Lower lobe of right lung (tissue), 2 donors: ENCODE measurements at regions not wholly inside any gene's neighbourhood (a gene's known extent, or its start where the extent isn't known, plus 50 kb on each side); places are given as distances from the start of the nearest gene placed in this dataset.

Experiments
- ATAC-seq, 2 donors: fragments of 200-7000 bp; cut with Tn5 transposase; one replicate each; pipeline ENCODE4 v1.9.1; 2020 to 2022; ENCODE audit warnings: mild to moderate bottlenecking in 2 of 2, moderate library complexity in 2 of 2
- DNase-seq: peaks from one replicate; pipeline ENCODE4 v3.0.0-alpha.2; 2020
- H3K27ac ChIP-seq: fragments of 200-600 bp; one replicate; pipeline ENCODE4 v1.8.0; 2022
- H3K27me3 ChIP-seq: fragments of 200-600 bp; one replicate; pipeline ENCODE4 v1.8.0; 2022; ENCODE audit warnings: low read depth
- H3K36me3 ChIP-seq: fragments of 200-600 bp; one replicate; pipeline ENCODE4 v1.8.0; 2022; ENCODE audit warnings: mild to moderate bottlenecking
- H3K4me1 ChIP-seq: fragments of 200-600 bp; one replicate; pipeline ENCODE4 v1.8.0; 2022
- H3K4me3 ChIP-seq: fragments of 200-600 bp; one replicate; pipeline ENCODE4 v1.8.0; 2022; ENCODE audit warnings: mild to moderate bottlenecking
- H3K9me3 ChIP-seq: fragments of 200-600 bp; one replicate; pipeline ENCODE4 v1.8.0; 2022
- intact Hi-C: fragments of 100-400 bp; cut with DNase I; formaldehyde crosslinking; loops from one replicate; pipeline ENCODE4 v1.11.0; 2022
- TF ChIP-seq, protein P1 (sequence below): fragments of 200-600 bp; IDR thresholded peaks from one replicate; pipeline ENCODE4 v1.8.0; 2022; ENCODE audit warnings: antibody characterized with exemption, mild to moderate bottlenecking
- donor health status: DM: no; HTN: yes; CAD: no; lungs with severe emphysema.

DNA sequence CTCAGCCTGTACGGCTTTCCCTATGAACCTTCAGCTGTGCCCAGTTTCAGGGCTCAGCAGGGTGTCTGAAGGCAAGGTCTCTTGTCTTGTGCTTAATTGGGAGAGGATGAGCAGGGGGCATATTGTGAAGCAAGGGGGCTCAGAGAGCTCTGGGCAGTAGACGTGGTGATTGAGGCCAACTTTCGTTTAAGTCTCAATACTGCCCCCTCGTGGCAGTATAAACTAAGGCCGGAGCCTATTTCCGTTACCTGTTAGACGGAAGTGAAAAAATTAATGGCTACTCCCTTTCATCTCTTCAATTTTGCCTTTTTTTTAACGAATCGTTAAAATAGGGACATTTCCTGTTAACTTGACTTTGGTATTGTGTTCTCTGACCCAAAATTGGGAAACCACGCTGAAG, 193.4 kb downstream of the TDRD15 start:
- H3K27ac ChIP-seq = no peak overlapping the region
- H3K27me3 ChIP-seq = no peaks in the 10 kb centered on the region
- TF ChIP-seq, protein P1, sequence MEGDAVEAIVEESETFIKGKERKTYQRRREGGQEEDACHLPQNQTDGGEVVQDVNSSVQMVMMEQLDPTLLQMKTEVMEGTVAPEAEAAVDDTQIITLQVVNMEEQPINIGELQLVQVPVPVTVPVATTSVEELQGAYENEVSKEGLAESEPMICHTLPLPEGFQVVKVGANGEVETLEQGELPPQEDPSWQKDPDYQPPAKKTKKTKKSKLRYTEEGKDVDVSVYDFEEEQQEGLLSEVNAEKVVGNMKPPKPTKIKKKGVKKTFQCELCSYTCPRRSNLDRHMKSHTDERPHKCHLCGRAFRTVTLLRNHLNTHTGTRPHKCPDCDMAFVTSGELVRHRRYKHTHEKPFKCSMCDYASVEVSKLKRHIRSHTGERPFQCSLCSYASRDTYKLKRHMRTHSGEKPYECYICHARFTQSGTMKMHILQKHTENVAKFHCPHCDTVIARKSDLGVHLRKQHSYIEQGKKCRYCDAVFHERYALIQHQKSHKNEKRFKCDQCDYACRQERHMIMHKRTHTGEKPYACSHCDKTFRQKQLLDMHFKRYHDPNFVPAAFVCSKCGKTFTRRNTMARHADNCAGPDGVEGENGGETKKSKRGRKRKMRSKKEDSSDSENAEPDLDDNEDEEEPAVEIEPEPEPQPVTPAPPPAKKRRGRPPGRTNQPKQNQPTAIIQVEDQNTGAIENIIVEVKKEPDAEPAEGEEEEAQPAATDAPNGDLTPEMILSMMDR = peak; percentile 72
- intact Hi-C loops = no loop called here
- ATAC-seq (peak; percentile 66 to 74), DNase-seq (peak; percentile 48)
- H3K4me1 ChIP-seq = no peaks in the 10 kb centered on the region
- H3K4me3 ChIP-seq = no peak overlapping the region
- H3K36me3 ChIP-seq = no peaks in the 10 kb centered on the region
- no peaks in the 10 kb centered on the region for H3K9me3 ChIP-seq

DNA sequence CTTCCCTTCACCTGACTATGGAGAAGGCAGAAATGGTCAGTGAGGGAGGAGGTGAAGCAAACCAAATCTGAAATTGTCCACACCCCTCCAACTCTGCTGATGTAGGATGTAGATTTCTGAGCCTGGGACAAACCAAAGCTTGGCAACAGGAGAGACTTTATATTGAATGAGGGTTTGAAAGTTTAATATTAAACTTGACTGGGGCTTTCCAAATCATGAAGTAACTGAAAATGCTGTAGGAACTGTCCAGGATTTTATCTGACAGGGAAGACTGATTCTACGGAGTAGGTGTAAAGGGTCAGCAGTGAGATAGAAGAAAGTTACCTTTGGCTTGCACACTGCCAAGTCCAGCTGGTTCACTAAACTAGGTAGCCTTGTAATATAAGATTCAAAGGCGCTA, 194.5 kb downstream of the TDRD15 start:
- Histone ChIP-seq H3K4me1 (no peaks in the 10 kb centered on the region), H3K27ac (no peak overlapping the region), H3K27me3 (no peaks in the 10 kb centered on the region), H3K4me3 (no peak overlapping the region), H3K36me3 (no peaks in the 10 kb centered on the region), H3K9me3 (no peaks in the 10 kb centered on the region)
- ATAC-seq (no peak), DNase-seq (no peak)
- intact Hi-C loops = no loop called here
- TF ChIP-seq, protein P1 = no peak

DNA sequence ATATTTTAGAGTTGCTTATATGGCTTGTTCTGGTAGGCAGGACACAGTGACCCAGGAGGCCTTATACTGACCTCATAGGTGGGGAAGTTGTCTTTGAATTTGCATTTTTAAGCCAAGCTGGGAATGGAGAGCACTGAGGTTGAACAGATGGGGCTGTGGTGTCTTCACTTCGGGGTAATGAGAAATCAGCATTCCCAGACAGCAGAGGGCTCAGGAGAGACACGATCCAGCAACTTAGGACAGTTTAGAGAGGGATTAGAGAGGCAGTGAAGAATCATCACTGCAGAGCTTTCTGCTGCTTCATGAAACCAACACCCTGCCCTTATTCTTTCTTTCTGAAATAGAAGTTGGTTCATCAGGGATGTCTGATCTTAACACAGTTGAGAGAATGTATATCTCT, 202.4 kb downstream of the TDRD15 start:
- no peak for DNase-seq
- Histone ChIP-seq H3K36me3 (no peaks in the 10 kb centered on the region), H3K27ac (no peak overlapping the region), H3K27me3 (peaks cover 3% of the 10 kb centered on the region), H3K4me1 (no peaks in the 10 kb centered on the region), H3K4me3 (no peak overlapping the region), H3K9me3 (no peaks in the 10 kb centered on the region)
- ATAC-seq = no peak
- TF ChIP-seq, protein P1 = no peak
- intact Hi-C loops = no loop called here

DNA sequence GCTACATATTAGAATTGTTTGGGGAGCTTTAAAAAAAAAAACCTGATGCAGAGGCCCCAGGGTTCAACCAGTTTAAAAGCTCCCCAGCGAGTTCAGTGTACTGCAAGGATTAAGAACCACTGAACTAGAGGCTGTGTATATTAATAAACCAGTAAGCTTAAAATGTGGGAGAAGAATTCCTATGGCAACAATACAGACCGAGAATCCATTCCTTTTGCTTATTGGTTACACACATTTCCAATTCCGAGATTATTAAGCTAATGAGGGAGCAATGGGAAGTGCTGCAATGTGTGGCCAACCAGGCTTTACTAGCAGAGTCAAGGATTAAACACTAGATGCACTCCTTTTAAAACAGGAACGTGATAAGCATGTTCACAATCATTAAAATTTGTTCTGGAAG, 204.4 kb downstream of the TDRD15 start:
- intact Hi-C loops = no loop called here
- no peak for ATAC-seq
- H3K9me3 ChIP-seq = no peaks in the 10 kb centered on the region
- no peak for DNase-seq
- no peaks in the 10 kb centered on the region for H3K36me3 ChIP-seq
- H3K4me1 ChIP-seq = no peaks in the 10 kb centered on the region
- no peak overlapping the region for H3K4me3 ChIP-seq
- H3K27ac ChIP-seq = no peak overlapping the region
- TF ChIP-seq, protein P1 = no peak
- peaks cover 3% of the 10 kb centered on the region for H3K27me3 ChIP-seq

DNA sequence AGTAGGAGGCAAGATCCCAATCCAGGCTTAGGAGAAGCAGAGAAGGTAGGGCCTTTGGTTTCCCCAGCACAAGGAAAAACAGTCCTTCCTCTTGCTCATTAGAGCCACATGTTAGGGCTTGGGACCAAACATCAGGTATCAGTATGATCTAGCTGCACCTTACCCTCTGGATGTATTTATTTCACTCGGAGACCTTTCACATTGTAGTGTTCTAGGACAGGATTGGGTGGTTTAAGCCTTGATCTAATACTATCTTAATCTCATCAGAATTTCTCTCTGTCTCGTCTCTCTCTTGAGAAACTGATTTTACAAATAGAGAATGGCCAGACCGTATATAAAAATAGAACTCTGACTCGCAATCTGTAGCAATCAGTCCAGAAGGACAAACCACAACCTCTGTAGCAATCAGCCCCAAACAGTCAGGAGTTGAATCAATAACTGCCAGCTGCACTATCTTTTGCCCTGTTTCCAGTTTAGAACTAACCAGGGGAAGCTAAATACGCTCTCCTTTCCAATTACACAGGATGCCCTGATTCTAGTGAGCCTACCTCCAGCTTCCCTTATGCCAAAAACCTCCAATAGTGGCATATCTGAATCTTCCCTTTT, 207.1 kb downstream of the TDRD15 start:
- DNase-seq (no peak), ATAC-seq (peak; percentile 71 to 77)
- Histone ChIP-seq H3K4me1 (no peaks in the 10 kb centered on the region), H3K9me3 (no peaks in the 10 kb centered on the region), H3K36me3 (no peaks in the 10 kb centered on the region), H3K4me3 (no peak overlapping the region), H3K27me3 (peaks cover 3% of the 10 kb centered on the region), H3K27ac (peak overlapping the region; percentile 48)
- intact Hi-C loops = no loop called here
- TF ChIP-seq, protein P1 = no peak
